Spleen (tissue), 11 donors: ENCODE measurements at regions not wholly inside any gene's neighbourhood (a gene's known extent, or its start where the extent isn't known, plus 50 kb on each side); places are given as distances from the start of the nearest gene placed in this dataset.

Experiments
- DNase-seq: peaks from one replicate; pipeline ENCODE4 v3.0.0-alpha.2; 2020
- H3K27ac ChIP-seq, 8 donors: fragments of 200-600 bp; sonication (generic) in 7 of 8; 1 replicate in 4 of 8; 2 replicates in 4 of 8; pipeline versions ENCODE4 v1.5.0 to v1.8.0; 2016 to 2021; ENCODE audit warnings: inconsistent platforms in 4 of 8, mild to moderate bottlenecking in 4 of 8, moderate library complexity in 1 of 8
- H3K27me3 ChIP-seq, 7 donors: fragments of 200-600 bp; sonication (generic) in 6 of 7; replicated peaks in 1 of 7; 1 replicate in 4 of 7; 2 replicates in 3 of 7; pipeline versions ENCODE4 v1.5.0 to v1.8.0; 2016 to 2021; ENCODE audit warnings: inconsistent platforms in 3 of 7, mild to moderate bottlenecking in 1 of 7
- H3K36me3 ChIP-seq, 6 donors: fragments of 200-600 bp; sonication (generic) in 5 of 6; 1 replicate in 4 of 6; 2 replicates in 2 of 6; pipeline versions ENCODE4 v1.5.0 to v1.8.0; 2016 to 2021; ENCODE audit warnings: inconsistent platforms in 2 of 6
- H3K4me1 ChIP-seq, 6 donors: fragments of 200-600 bp; sonication (generic) in 5 of 6; 1 replicate in 3 of 6; 2 replicates in 3 of 6; pipeline versions ENCODE4 v1.5.0 to v1.8.0; 2016 to 2021; ENCODE audit warnings: inconsistent platforms in 3 of 6
- H3K4me3 ChIP-seq, 8 donors: fragments of 200-600 bp; sonication (generic) in 7 of 8; 1 replicate in 4 of 8; 2 replicates in 4 of 8; pipeline versions ENCODE4 v1.5.0 to v1.8.0; 2016 to 2021; ENCODE audit warnings: inconsistent platforms in 4 of 8, mild to moderate bottlenecking in 4 of 8, moderate library complexity in 2 of 8
- H3K9me3 ChIP-seq, 8 donors: fragments of 200-600 bp; sonication (generic) in 7 of 8; 1 replicate in 4 of 8; 2 replicates in 4 of 8; pipeline versions ENCODE4 v1.5.0 to v1.8.0; 2016 to 2021; ENCODE audit warnings: inconsistent platforms in 4 of 8
- POLR2A ChIP-seq, 3 donors: fragments of 450-650 bp; IDR thresholded peaks; one replicate each; pipeline ENCODE4 v1.5.1; 2017; ENCODE audit warnings: antibody characterized with exemption in 3 of 3, mild to moderate bottlenecking in 1 of 3
- POLR2AphosphoS5 ChIP-seq, 3 donors: sonication (generic); formaldehyde crosslinking; IDR thresholded peaks; one replicate each; pipeline ENCODE4 v1.5.1; 2017; ENCODE audit warnings: antibody characterized with exemption in 3 of 3
- WGBS, 5 donors: extraction: QIAGEN DNeasy Blood & Tissue Kit in 3 of 5; methylation state at CpG; one replicate each; pipeline versions ENCODE4 v1.1.5 to v1.1.7; 2013 to 2018; 5-methylcytosine and 5-hydroxymethylcytosine counted together
- intact Hi-C: fragments of 100-400 bp; cut with DNase I; formaldehyde crosslinking; loops from one replicate; pipeline ENCODE4 v1.15.0; 2023; ENCODE audit warnings: low total_unique reads
- TF ChIP-seq, protein P1 (sequence below), 11 experiments: fragments of 200-600 bp in 7 of 11; fragments of 450-650 bp in 4 of 11; sonication (generic) in 4 of 11; IDR thresholded peaks in 8 of 11; conservative IDR thresholded peaks in 3 of 11; 1 replicate in 7 of 11; 2 replicates in 4 of 11; pipeline versions ENCODE4 v1.4.0 to v1.8.0; 2016 to 2021; ENCODE audit warnings: antibody characterized with exemption in 11 of 11, inconsistent platforms in 4 of 11, mild to moderate bottlenecking in 1 of 11
- donor health status: healthy with polysubstance abuse.
- donor health status: DM: no; HTN: no; CAD: no; lungs with moderate emphysema.
- donor health status: DM: no; HTN: no; CAD: no.
- donor health status: Bipolar disorder and iron deficiency.
- donor health status: healthy.
- donor health status: DM: no; HTN: no; CAD: no.
- donor health status: DM: yes; HTN: yes; CAD: no.

DNA sequence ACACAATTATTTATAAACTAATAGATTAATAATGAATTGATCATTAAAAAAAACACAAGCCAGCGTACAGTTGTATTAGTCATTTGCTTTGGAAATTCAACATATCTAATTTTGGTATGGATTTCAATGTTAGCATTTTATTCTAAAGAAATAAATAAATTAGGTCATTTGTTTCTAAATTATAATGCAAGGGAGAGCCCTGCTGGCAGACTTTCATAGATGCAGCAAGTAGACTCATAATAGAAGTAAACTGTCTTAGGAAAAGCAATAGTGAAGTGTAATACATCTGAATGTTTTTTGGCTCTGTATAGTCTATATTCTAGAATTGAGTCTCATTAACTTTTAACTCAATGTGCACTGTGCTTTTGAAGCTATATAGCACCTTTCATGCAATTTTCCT lies 982.4 kb upstream of the MIR17HG start:
- Histone ChIP-seq H3K36me3 (no peaks in the 10 kb centered on the region), H3K4me1 (no peaks in the 10 kb centered on the region), H3K9me3 (peaks cover 0 to 16% (median 5%) of the 10 kb centered on the region in 8 donors), H3K27ac (no peak overlapping the region), H3K4me3 (no peak overlapping the region), H3K27me3 (no peaks in the 10 kb centered on the region)
- 88 to 98% (median 90%) methylated on average over 1 of the region's 1 CpG for WGBS, 5 donors
- DNase-seq, result no peak
- TF ChIP-seq, protein P1, sequence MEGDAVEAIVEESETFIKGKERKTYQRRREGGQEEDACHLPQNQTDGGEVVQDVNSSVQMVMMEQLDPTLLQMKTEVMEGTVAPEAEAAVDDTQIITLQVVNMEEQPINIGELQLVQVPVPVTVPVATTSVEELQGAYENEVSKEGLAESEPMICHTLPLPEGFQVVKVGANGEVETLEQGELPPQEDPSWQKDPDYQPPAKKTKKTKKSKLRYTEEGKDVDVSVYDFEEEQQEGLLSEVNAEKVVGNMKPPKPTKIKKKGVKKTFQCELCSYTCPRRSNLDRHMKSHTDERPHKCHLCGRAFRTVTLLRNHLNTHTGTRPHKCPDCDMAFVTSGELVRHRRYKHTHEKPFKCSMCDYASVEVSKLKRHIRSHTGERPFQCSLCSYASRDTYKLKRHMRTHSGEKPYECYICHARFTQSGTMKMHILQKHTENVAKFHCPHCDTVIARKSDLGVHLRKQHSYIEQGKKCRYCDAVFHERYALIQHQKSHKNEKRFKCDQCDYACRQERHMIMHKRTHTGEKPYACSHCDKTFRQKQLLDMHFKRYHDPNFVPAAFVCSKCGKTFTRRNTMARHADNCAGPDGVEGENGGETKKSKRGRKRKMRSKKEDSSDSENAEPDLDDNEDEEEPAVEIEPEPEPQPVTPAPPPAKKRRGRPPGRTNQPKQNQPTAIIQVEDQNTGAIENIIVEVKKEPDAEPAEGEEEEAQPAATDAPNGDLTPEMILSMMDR (IDR thresholded peaks at IDR 0.05 in 8 of 11, conservative IDR thresholded peaks at IDR 0.05 in 3 of 11), result no peak
- no peak for TF ChIP-seq POLR2A (IDR thresholded peaks at IDR 0.05)
- no peak for TF ChIP-seq POLR2AphosphoS5 (IDR thresholded peaks at IDR 0.05)
- intact Hi-C loops, result no loop called here

DNA sequence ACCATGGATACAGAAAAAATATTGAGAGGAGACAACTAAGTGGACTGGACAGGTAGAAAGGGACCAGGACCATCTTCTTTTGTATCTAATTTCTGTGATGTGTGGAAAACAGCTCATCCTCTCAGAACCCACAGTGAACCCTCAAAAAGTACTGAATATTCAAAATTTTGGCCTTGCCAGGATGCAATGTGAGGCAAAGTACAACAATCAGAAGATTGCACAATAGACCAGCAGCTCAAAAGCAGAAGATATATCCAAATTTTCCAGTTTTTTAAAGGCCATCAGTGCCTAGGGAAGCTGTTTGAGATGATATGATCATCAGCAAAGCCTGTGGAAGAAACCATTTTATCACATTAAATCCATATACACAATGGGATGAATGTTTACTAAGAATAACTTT lies 973.3 kb upstream of the MIR17HG start:
- H3K4me1 ChIP-seq, result no peaks in the 10 kb centered on the region
- intact Hi-C loops, result no loop called here
- no peak overlapping the region for H3K4me3 ChIP-seq
- no peaks in the 10 kb centered on the region for H3K27me3 ChIP-seq
- DNase-seq, result no peak
- TF ChIP-seq POLR2A (IDR thresholded peaks at IDR 0.05) (no peak), POLR2AphosphoS5 (IDR thresholded peaks at IDR 0.05) (no peak)
- TF ChIP-seq, protein P1 (IDR thresholded peaks at IDR 0.05 in 8 of 11, conservative IDR thresholded peaks at IDR 0.05 in 3 of 11), result no peak
- H3K27ac ChIP-seq, result no peak overlapping the region
- H3K9me3 ChIP-seq, result peaks cover 0 to 8% (median 0%) of the 10 kb centered on the region in 8 donors
- no peaks in the 10 kb centered on the region for H3K36me3 ChIP-seq

DNA sequence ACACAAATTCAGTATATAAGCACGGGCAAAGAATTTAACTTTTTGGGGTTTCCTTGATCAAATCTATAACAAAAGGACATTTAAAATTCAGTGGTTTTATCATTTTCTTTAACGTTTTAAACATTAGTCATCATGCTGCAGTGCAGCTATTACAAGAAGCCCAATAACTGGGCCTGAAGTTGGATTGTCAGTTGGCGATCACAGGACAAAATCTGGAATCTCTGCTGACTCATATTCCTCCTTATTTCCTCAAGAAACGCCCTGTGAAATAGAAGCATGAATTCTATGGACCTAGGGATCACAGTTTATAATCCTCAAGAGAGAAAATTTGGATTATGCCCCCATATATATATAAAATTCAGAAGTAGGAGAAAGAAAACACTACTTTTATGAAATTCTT lies 971.6 kb upstream of the MIR17HG start:
- H3K4me3 ChIP-seq, result no peak overlapping the region
- H3K27me3 ChIP-seq, result no peaks in the 10 kb centered on the region
- TF ChIP-seq POLR2AphosphoS5 (IDR thresholded peaks at IDR 0.05), result no peak
- TF ChIP-seq, protein P1 (IDR thresholded peaks at IDR 0.05 in 8 of 11, conservative IDR thresholded peaks at IDR 0.05 in 3 of 11), result no peak
- TF ChIP-seq POLR2A (IDR thresholded peaks at IDR 0.05), result no peak
- no peaks in the 10 kb centered on the region for H3K36me3 ChIP-seq
- 80 to 89% (median 86%) methylated on average over 4 of the region's 4 CpGs for WGBS, 5 donors
- no peak for DNase-seq
- intact Hi-C loops, result no loop called here
- no peak overlapping the region for H3K27ac ChIP-seq
- peaks cover 0 to 7% (median 0%) of the 10 kb centered on the region in 8 donors for H3K9me3 ChIP-seq
- H3K4me1 ChIP-seq, result no peaks in the 10 kb centered on the region

DNA sequence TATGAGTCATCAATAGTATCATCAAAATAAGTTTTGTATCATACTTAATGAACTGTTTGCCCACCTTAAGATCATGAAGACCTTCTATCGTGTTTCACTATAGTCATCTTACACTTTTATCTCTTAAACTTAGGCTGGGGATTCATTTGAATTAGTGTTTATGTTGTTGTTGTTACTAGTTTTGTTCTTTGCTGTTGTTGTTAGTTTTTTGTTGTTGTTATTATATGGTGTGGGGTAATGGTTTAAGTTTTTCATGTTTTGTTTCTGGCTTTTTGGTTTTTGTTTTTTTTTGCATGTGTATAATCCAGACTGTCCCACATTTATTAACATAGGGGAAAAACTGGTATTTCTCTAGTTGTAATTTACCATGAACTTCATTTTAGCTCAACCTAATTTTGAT lies 965.1 kb upstream of the MIR17HG start:
- no peak overlapping the region for H3K27ac ChIP-seq
- peaks cover 0 to 5% (median under 1%) of the 10 kb centered on the region in 8 donors for H3K9me3 ChIP-seq
- H3K4me1 ChIP-seq, result no peaks in the 10 kb centered on the region
- H3K4me3 ChIP-seq, result no peak overlapping the region
- intact Hi-C loops, result no loop called here
- WGBS, 5 donors, result 75 to 95% (median 82%) methylated on average over 1 of the region's 1 CpG
- TF ChIP-seq POLR2AphosphoS5 (IDR thresholded peaks at IDR 0.05), result no peak
- no peak for TF ChIP-seq POLR2A (IDR thresholded peaks at IDR 0.05)
- TF ChIP-seq, protein P1 (IDR thresholded peaks at IDR 0.05 in 8 of 11, conservative IDR thresholded peaks at IDR 0.05 in 3 of 11), result no peak
- no peak for DNase-seq
- no peaks in the 10 kb centered on the region for H3K27me3 ChIP-seq
- no peaks in the 10 kb centered on the region for H3K36me3 ChIP-seq
